HL-60 (cell line): ENCODE measurements at regions not wholly inside any gene's neighbourhood (a gene's known extent, or its start where the extent isn't known, plus 50 kb on each side); places are given as distances from the start of the nearest gene placed in this dataset.

Experiments
- POLR2AphosphoS5 ChIP-seq: IDR thresholded peaks from 2 replicates; pipeline ENCODE4 v1.6.1; 2012; ENCODE audit warnings: low read depth
- TF ChIP-seq, protein P1 (sequence below): IDR thresholded peaks from 2 replicates; pipeline ENCODE4 v1.6.1; 2012; ENCODE audit warnings: low read depth; ENCODE audit not compliant: insufficient replicate concordance
- TF ChIP-seq, protein P2 (sequence below): IDR thresholded peaks from one replicate; pipeline ENCODE4 v1.5.1; 2011; ENCODE audit warnings: low read length, control low read depth, inconsistent platforms; ENCODE audit not compliant: insufficient read depth

DNA sequence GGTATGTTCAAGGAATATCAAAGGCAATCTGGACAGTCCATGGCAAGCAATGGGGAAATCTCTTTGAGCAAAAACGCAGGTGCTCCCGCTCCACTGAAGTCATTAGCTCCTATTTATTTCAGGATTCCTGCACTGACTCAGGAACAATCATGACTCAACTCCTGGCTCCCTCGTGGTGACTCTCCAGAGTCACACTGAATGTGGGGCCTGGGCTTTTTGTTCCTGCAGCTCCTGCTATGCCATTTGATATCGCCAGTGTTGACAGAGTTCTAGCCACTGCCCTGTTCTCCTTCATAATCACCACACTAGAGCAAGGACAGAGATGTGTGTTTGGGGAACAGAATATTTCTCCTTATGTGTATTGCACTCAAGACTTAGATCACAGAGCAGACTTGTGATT lies 187.2 kb upstream of the ZNF462 start:
- TF ChIP-seq, protein P1, sequence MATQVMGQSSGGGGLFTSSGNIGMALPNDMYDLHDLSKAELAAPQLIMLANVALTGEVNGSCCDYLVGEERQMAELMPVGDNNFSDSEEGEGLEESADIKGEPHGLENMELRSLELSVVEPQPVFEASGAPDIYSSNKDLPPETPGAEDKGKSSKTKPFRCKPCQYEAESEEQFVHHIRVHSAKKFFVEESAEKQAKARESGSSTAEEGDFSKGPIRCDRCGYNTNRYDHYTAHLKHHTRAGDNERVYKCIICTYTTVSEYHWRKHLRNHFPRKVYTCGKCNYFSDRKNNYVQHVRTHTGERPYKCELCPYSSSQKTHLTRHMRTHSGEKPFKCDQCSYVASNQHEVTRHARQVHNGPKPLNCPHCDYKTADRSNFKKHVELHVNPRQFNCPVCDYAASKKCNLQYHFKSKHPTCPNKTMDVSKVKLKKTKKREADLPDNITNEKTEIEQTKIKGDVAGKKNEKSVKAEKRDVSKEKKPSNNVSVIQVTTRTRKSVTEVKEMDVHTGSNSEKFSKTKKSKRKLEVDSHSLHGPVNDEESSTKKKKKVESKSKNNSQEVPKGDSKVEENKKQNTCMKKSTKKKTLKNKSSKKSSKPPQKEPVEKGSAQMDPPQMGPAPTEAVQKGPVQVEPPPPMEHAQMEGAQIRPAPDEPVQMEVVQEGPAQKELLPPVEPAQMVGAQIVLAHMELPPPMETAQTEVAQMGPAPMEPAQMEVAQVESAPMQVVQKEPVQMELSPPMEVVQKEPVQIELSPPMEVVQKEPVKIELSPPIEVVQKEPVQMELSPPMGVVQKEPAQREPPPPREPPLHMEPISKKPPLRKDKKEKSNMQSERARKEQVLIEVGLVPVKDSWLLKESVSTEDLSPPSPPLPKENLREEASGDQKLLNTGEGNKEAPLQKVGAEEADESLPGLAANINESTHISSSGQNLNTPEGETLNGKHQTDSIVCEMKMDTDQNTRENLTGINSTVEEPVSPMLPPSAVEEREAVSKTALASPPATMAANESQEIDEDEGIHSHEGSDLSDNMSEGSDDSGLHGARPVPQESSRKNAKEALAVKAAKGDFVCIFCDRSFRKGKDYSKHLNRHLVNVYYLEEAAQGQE = no peak
- TF ChIP-seq, protein P2, sequence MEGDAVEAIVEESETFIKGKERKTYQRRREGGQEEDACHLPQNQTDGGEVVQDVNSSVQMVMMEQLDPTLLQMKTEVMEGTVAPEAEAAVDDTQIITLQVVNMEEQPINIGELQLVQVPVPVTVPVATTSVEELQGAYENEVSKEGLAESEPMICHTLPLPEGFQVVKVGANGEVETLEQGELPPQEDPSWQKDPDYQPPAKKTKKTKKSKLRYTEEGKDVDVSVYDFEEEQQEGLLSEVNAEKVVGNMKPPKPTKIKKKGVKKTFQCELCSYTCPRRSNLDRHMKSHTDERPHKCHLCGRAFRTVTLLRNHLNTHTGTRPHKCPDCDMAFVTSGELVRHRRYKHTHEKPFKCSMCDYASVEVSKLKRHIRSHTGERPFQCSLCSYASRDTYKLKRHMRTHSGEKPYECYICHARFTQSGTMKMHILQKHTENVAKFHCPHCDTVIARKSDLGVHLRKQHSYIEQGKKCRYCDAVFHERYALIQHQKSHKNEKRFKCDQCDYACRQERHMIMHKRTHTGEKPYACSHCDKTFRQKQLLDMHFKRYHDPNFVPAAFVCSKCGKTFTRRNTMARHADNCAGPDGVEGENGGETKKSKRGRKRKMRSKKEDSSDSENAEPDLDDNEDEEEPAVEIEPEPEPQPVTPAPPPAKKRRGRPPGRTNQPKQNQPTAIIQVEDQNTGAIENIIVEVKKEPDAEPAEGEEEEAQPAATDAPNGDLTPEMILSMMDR = no peak
- TF ChIP-seq POLR2AphosphoS5 = no peak
